ENCODE measurements at regions not wholly inside any gene's neighbourhood (a gene's known extent, or its start where the extent isn't known, plus 50 kb on each side); places are given as distances from the start of the nearest gene placed in this dataset.

- no peaks in the 10 kb centered on the region for H3K9me3 ChIP-seq (ENCODE audit: control insufficient read depth, insufficient read depth, low read length)
- no peak for DNase-seq (ENCODE audit: low read depth, low spot score)
- no peak overlapping the region for H3K27ac ChIP-seq (ENCODE audit: low read depth, low read length)
- ChIA-PET CTCF (no interaction called here), POLR2A (no interaction called here)
- no peak for TF ChIP-seq CTCF (IDR thresholded peaks at IDR 0.05; ENCODE audit: low read depth, low read length)
- H3K27me3 ChIP-seq (ENCODE audit: control insufficient read depth, insufficient read depth, low read length) = no peaks in the 10 kb centered on the region
- no peak overlapping the region for H3K4me3 ChIP-seq (ENCODE audit: low read depth, low read length)
These were observed 2362.3 kb downstream of the PCDH9 start for GRCh38 chr13:64867856-64868255.

GRCh38 chr13:64866331-64866730 lies 2363.8 kb downstream of the PCDH9 start:
- H3K4me3 ChIP-seq (ENCODE audit: low read depth, low read length) = no peak overlapping the region
- TF ChIP-seq CTCF (IDR thresholded peaks at IDR 0.05; ENCODE audit: low read depth, low read length) = no peak
- no peak for DNase-seq (ENCODE audit: low read depth, low spot score)
- no peaks in the 10 kb centered on the region for H3K27me3 ChIP-seq (ENCODE audit: control insufficient read depth, insufficient read depth, low read length)
- ChIA-PET CTCF (no interaction called here), POLR2A (no interaction called here)
- no peak overlapping the region for H3K27ac ChIP-seq (ENCODE audit: low read depth, low read length)
- H3K9me3 ChIP-seq (ENCODE audit: control insufficient read depth, insufficient read depth, low read length) = no peaks in the 10 kb centered on the region

GRCh38 chr13:64855506-64855905 lies 2374.6 kb downstream of the PCDH9 start:
- no peak for TF ChIP-seq CTCF (IDR thresholded peaks at IDR 0.05; ENCODE audit: low read depth, low read length)
- Histone ChIP-seq H3K27ac (ENCODE audit: low read depth, low read length) (no peak overlapping the region), H3K27me3 (ENCODE audit: control insufficient read depth, insufficient read depth, low read length) (no peaks in the 10 kb centered on the region), H3K9me3 (ENCODE audit: control insufficient read depth, insufficient read depth, low read length) (no peaks in the 10 kb centered on the region), H3K4me3 (ENCODE audit: low read depth, low read length) (no peak overlapping the region)
- ChIA-PET POLR2A (no interaction called here), CTCF (no interaction called here)
- DNase-seq (ENCODE audit: low read depth, low spot score) = no peak

- ChIA-PET POLR2A (interaction anchor here (0.5 kb wide), 1 partner anchor 81 kb away, joined by 4 read pairs; no protein-coding TSS in a partner anchor), CTCF (no interaction called here)
- no peaks in the 10 kb centered on the region for H3K27me3 ChIP-seq (ENCODE audit: control insufficient read depth, insufficient read depth, low read length)
- H3K9me3 ChIP-seq (ENCODE audit: control insufficient read depth, insufficient read depth, low read length) = no peaks in the 10 kb centered on the region
- no peak overlapping the region for H3K4me3 ChIP-seq (ENCODE audit: low read depth, low read length)
- no peak for TF ChIP-seq CTCF (IDR thresholded peaks at IDR 0.05; ENCODE audit: low read depth, low read length)
- no peak overlapping the region for H3K27ac ChIP-seq (ENCODE audit: low read depth, low read length)
- no peak for DNase-seq (ENCODE audit: low read depth, low spot score)
These were observed 2380.1 kb downstream of the PCDH9 start for GRCh38 chr13:64850017-64850416.

GRCh38 chr13:64849196-64849595 lies 2380.9 kb downstream of the PCDH9 start:
- POLR2A ChIA-PET = no interaction called here
- no peak overlapping the region for H3K27ac ChIP-seq (ENCODE audit: low read depth, low read length)
- H3K27me3 ChIP-seq (ENCODE audit: control insufficient read depth, insufficient read depth, low read length) = no peaks in the 10 kb centered on the region
- TF ChIP-seq CTCF (IDR thresholded peaks at IDR 0.05; ENCODE audit: low read depth, low read length) = no peak
- no peak overlapping the region for H3K4me3 ChIP-seq (ENCODE audit: low read depth, low read length)
- CTCF ChIA-PET = no interaction called here
- no peaks in the 10 kb centered on the region for H3K9me3 ChIP-seq (ENCODE audit: control insufficient read depth, insufficient read depth, low read length)
- DNase-seq (ENCODE audit: low read depth, low spot score) = no peak

All from AG04450 (cell line).